ENCODE measurements at regions not wholly inside any gene's neighbourhood (a gene's known extent, or its start where the extent isn't known, plus 50 kb on each side); places are given as distances from the start of the nearest gene placed in this dataset.
A peak's percentile ranks its signal among the peaks of the same experiment; 100 is the strongest.
"Not testable (repeated sequence)": the region's sequence is repeated elsewhere in the genome, so short reads cannot be mapped to it uniquely, and the experiment has no call there.

DNA sequence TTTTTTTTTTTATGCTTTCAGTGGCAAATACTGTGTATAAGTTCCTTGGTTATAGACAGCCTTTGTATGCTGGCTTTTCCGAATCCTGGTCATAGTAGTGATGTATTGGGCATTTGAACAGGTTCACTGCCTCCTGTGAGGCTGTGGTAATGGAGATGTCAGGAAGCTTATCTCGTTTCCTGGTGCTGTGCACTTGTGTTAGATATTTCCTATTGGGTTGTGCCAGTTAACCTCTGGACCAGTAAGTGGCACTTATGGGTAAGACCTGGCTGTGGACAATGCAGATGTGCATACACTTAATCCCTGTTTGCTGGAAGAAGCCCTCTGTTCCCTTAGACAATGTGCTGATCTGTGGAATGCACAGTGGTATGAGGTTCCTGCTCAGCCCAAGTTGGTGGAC lies 135.4 kb upstream of the KITLG start:
- in situ Hi-C loops (cut with MboI; ENCODE audit: low sequenced_read_pairs), result no loop called here
- Histone ChIP-seq H3K9me3 (no peaks in the 10 kb centered on the region), H3K36me3 (replicated peaks) (no peaks in the 10 kb centered on the region), H3K4me1 (no peaks in the 10 kb centered on the region), H3K27me3 (ENCODE audit: low read depth) (no peaks in the 10 kb centered on the region), H3K4me3 (no peak overlapping the region)
- no peak for DNase-seq (ENCODE audit: low spot score in 2 of 2)

DNA sequence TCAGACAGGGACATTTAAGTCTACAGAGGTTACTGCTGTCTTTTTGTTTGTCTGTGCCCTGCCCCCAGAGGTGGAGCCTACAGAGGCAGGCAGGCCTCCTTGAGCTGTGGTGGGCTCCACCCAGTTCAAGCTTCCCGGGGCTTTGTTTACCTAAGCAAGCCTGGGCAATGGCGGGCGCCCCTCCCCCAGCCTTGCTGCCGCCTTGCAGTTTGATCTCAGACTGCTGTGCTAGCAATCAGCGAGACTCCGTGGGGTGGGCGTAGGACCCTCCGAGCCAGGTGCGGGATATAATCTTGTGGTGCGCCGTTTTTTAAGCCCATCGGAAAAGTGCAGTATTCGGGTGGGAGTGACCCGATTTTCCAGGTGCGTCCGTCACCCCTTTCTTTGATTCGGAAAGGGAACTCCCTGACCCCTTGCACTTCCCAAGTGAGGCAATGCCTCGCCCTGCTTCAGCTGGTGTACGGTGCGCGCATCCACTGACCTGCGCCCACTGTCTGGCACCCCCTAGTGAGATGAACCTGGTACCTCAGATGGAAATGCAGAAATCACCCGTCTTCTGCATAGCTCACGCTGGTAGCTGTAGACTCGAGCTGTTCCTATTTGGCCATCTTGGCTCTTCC lies 134.1 kb upstream of the KITLG start:
- H3K4me1 ChIP-seq; H3K9me3 ChIP-seq; H3K4me3 ChIP-seq; H3K36me3 ChIP-seq (replicated peaks); in situ Hi-C loops (cut with MboI; ENCODE audit: low sequenced_read_pairs); H3K27me3 ChIP-seq (ENCODE audit: low read depth); DNase-seq (ENCODE audit: low spot score in 2 of 2): not testable (repeated sequence)

DNA sequence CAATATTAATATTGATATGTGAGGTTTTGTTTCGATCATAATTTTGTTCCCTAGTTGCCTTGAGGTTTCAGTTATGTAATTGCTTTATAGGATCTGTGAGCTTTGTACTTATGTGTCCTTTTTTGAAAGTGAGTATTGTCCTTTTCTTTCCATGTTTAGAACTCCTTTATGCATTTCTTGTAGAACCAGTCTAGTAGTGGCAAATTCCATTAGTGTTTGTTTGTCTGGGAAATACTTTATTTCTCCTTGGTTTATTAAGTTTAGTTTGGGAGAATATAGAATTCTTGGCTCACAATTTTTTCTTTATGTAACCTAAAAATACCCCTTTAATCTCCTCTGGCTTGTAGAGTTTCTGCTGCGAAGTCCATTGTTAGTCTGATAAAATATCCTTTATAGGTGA lies 127.5 kb upstream of the KITLG start:
- no peaks in the 10 kb centered on the region; the same call in 1 of the 2 replicates for H3K9me3 ChIP-seq
- in situ Hi-C loops (cut with MboI; ENCODE audit: low sequenced_read_pairs), result no loop called here

DNA sequence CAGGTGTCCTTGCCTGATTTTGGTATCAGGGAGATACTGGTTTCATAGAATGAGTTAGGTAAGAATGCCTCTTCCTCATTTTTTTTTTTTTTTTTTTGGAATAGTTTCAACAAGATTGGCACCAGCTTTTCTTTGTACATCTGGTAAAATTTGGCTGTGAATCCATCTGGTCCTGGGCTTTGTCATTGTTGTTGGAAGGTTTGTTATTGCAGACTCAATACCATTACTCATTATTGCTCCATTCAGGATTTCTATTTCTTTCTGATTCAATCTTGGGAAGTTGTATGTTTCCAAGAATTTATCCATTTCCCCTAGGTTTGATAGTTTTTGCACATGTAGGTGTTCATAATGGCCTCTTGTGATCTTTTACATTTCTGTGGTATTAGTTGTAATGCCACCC lies 126.0 kb upstream of the KITLG start:
- in situ Hi-C loops (cut with MboI; ENCODE audit: low sequenced_read_pairs), result no loop called here

More for the DNA sequence above, 127.5 kb upstream of the KITLG start:
- Histone ChIP-seq H3K4me3 (no peak overlapping the region), H3K27me3 (ENCODE audit: low read depth) (no peaks in the 10 kb centered on the region), H3K36me3 (replicated peaks) (no peaks in the 10 kb centered on the region), H3K4me1 (no peaks in the 10 kb centered on the region)
- no peak for DNase-seq (ENCODE audit: low spot score in 2 of 2)

DNA sequence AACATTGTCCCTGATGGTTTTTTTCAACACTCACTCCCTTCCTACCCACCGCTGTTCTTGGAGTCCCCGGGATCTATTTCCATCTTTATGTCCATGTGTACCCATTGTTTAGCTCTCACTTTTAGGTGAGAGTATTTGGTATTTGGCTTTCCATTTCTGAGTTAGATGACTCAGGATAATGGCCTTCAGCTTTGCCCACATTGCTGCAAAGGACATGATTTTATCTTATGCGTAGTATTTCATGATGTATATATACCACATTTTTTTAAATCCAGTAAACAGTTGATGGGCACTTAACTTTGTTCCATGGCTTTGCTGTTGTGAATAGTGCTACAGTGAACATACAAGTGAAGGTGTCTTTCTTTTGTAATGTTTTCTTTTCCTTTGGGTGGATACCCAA lies 123.5 kb upstream of the KITLG start:
- no peaks in the 10 kb centered on the region for H3K36me3 ChIP-seq (replicated peaks)
- no peak for DNase-seq (ENCODE audit: low spot score in 2 of 2)
- H3K4me1 ChIP-seq, result no peaks in the 10 kb centered on the region
- in situ Hi-C loops (cut with MboI; ENCODE audit: low sequenced_read_pairs), result no loop called here
- H3K27me3 ChIP-seq (ENCODE audit: low read depth), result no peaks in the 10 kb centered on the region
- H3K9me3 ChIP-seq, result no peaks in the 10 kb centered on the region; the same call in 1 of the 2 replicates
- no peak overlapping the region for H3K4me3 ChIP-seq

More for the DNA sequence above, 126.0 kb upstream of the KITLG start:
- H3K4me3 ChIP-seq, result no peak overlapping the region
- no peaks in the 10 kb centered on the region; the same call in 1 of the 2 replicates for H3K9me3 ChIP-seq
- no peak for DNase-seq (ENCODE audit: low spot score in 2 of 2)
- H3K4me1 ChIP-seq, result no peaks in the 10 kb centered on the region
- H3K36me3 ChIP-seq (replicated peaks), result no peaks in the 10 kb centered on the region
- H3K27me3 ChIP-seq (ENCODE audit: low read depth), result no peaks in the 10 kb centered on the region

DNA sequence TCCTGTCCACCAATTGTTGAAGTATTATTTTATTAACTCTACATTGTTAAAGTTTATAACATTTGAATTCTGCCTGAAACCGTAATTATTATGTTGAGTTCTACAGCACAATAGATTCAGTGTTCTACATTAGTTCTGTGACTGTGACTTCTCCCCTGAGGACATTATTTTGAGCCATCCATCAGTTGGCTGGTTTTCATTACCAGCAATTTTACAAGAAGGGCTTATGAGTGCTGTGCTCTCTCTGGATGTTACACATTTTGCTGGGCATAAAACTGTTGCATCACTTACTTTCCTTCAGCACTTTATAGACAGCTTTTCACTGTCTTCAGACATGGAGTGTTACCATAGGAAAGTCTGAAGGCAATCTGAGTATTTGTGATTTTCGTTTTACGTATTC lies 118.2 kb upstream of the KITLG start:
- peak; percentile 10 to 39 for DNase-seq (ENCODE audit: low spot score in 2 of 2)
- H3K27me3 ChIP-seq (ENCODE audit: low read depth), result no peaks in the 10 kb centered on the region

DNA sequence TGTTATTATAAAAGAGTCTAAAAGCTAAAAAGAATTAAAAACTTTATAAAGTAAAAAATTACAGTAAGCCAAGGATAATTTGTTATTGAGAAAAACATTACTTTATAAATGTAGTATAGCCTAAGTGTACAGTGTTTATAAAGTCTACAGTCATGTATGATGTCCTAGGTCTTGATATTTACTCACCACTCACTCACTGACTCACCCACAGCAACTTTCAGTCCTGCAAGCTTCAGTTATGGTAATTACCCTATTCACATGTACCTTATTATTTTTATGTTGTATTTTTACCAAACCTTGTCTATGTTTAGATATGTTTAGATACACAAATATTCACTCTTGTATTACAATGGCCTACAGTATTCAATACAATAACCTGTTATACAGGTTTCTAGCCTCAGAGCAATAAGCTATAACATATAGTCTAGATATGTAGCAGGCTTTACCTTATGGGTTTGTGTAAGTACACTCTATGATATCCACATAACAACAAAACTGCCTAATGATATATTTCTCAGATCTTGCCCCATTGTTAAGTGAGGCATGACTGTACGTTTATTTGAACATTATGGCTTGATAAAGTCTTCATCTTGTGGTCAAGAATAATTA lies 113.7 kb upstream of the KITLG start:
- Histone ChIP-seq H3K4me3 (no peak overlapping the region), H3K4me1 (no peaks in the 10 kb centered on the region), H3K27me3 (ENCODE audit: low read depth) (no peaks in the 10 kb centered on the region), H3K9me3 (peaks cover 7% of the 10 kb centered on the region; the same call in 1 of the 2 replicates), H3K36me3 (replicated peaks) (no peaks in the 10 kb centered on the region)
- no peak for DNase-seq (ENCODE audit: low spot score in 2 of 2)
- in situ Hi-C loops (cut with MboI; ENCODE audit: low sequenced_read_pairs), result no loop called here

More for the DNA sequence above, 118.2 kb upstream of the KITLG start:
- in situ Hi-C loops (cut with MboI; ENCODE audit: low sequenced_read_pairs), result no loop called here
- Histone ChIP-seq H3K4me1 (no peaks in the 10 kb centered on the region), H3K36me3 (replicated peaks) (no peaks in the 10 kb centered on the region), H3K9me3 (peaks cover 7% of the 10 kb centered on the region; the same call in 1 of the 2 replicates), H3K4me3 (no peak overlapping the region)

DNA sequence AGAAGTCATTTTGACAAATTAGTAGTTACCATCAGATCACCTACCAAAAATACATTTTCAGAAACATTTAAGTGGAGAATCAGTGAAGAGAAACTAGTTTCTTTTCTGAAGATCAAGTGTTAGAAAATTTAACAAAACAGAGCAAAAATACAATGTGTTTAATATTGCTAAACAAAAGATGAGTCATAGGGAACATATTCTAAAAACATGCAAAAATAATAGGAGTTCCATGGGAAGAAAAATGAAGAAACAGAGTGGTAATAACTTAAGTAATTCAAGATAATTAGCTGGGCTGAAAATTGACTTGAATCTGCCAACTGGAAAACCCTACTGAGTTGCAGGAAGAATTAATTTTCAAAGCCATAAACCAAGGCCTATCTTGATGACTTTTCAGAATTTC lies 111.5 kb upstream of the KITLG start:
- H3K27me3 ChIP-seq (ENCODE audit: low read depth), result no peaks in the 10 kb centered on the region
- H3K36me3 ChIP-seq (replicated peaks), result no peaks in the 10 kb centered on the region
- in situ Hi-C loops (cut with MboI; ENCODE audit: low sequenced_read_pairs), result no loop called here
- H3K4me1 ChIP-seq, result no peaks in the 10 kb centered on the region
- DNase-seq (ENCODE audit: low spot score in 2 of 2), result no peak
- peaks cover 7% of the 10 kb centered on the region; the same call in 1 of the 2 replicates for H3K9me3 ChIP-seq
- no peak overlapping the region for H3K4me3 ChIP-seq

DNA sequence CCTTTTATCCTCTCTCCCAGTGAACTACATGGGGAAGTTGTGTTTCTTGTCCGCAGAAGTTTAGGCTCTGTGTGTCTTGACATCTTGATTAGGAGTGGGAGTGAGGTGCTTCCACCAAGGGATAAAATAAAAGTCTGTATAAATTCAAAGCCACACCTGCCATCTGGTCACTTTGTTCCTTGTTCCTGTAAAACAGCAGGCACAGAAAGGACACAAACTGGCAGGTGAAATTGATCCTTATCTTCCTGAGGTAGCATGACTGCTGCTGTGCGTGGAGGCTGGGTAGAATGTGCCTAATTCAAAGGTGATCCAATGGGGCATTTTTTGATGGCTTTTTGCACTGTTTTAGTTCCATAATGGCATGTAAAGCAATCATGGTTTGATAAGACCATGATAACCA lies 104.3 kb upstream of the KITLG start:
- no peaks in the 10 kb centered on the region for H3K36me3 ChIP-seq (replicated peaks)
- in situ Hi-C loops (cut with MboI; ENCODE audit: low sequenced_read_pairs), result no loop called here
- H3K27me3 ChIP-seq (ENCODE audit: low read depth), result no peaks in the 10 kb centered on the region
- peaks cover 4% of the 10 kb centered on the region; the same call in 1 of the 2 replicates for H3K9me3 ChIP-seq
- no peak for DNase-seq (ENCODE audit: low spot score in 2 of 2)
- no peak overlapping the region for H3K4me3 ChIP-seq
- H3K4me1 ChIP-seq, result no peaks in the 10 kb centered on the region

DNA sequence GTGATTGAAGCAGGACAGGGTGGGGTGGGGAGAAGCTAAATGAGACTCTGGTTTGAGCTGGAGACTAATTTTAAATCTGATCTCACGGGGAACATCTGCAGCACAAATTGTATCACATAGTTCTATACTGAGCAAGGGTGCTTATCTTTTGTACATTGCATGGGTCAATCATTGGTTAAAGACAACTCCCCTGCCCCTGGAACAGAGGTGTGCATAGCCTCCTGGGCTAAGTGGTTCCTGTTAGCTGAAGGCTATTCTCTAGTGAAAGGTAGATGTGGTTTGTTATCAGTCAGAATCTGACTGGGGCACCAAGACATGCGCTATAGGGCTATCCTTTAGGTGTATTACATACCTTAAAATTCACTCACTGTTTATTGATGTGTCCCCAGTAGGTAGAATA lies 103.9 kb upstream of the KITLG start:
- H3K36me3 ChIP-seq (replicated peaks), result no peaks in the 10 kb centered on the region
- in situ Hi-C loops (cut with MboI; ENCODE audit: low sequenced_read_pairs), result no loop called here
- no peak overlapping the region for H3K4me3 ChIP-seq
- H3K4me1 ChIP-seq, result no peaks in the 10 kb centered on the region
- DNase-seq (ENCODE audit: low spot score in 2 of 2), result no peak
- H3K9me3 ChIP-seq, result peaks cover 4% of the 10 kb centered on the region; the same call in 1 of the 2 replicates
- H3K27me3 ChIP-seq (ENCODE audit: low read depth), result no peaks in the 10 kb centered on the region

DNA sequence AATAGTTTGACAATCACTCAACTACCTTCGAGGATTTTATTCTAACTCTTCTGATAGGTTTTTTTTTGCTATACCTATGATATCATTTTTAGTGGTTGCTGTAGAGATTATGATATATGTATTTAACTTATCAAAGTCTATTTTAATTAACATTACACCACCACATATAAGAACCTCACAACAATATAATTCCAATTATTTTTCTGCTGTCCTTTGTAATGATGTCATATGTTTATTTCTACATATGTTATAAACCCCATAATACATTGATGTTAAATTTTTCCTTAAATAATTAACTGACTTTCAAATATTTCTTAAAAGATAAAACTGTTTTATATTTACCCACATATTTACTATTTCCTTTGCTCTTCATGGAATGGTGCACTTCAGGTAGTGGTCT lies 103.4 kb upstream of the KITLG start:
- H3K27me3 ChIP-seq (ENCODE audit: low read depth), result no peaks in the 10 kb centered on the region
- no peak overlapping the region for H3K4me3 ChIP-seq
- peaks cover 4% of the 10 kb centered on the region; the same call in 1 of the 2 replicates for H3K9me3 ChIP-seq
- H3K4me1 ChIP-seq, result no peaks in the 10 kb centered on the region
- in situ Hi-C loops (cut with MboI; ENCODE audit: low sequenced_read_pairs), result no loop called here
- no peak for DNase-seq (ENCODE audit: low spot score in 2 of 2)
- no peaks in the 10 kb centered on the region for H3K36me3 ChIP-seq (replicated peaks)

DNA sequence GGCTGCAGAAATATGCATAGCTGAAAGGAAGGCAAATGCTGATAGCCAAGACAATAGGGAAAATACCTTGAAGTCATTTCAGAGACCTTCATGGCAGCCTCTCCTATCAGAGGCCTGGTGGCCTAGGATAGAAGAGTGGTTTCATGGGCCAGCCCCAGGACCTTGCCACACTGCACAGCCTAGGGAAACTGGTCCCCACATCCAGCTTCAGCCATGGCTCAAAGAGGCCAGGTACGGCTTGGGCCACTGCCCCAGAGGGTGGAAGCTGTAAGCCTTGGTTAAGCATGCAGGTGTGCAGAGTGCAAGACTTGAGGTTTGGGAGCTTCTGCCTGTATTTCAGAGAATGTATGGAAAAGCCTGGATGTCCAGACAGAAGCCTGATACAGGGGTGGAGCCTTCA lies 101.0 kb upstream of the KITLG start:
- peaks cover 4% of the 10 kb centered on the region; the same call in 1 of the 2 replicates for H3K9me3 ChIP-seq
- 0 out of 2 replicates have a peak, but pooled peaks cover under 1% of the 10 kb centered on the region for H3K4me1 ChIP-seq
- no peaks in the 10 kb centered on the region for H3K27me3 ChIP-seq (ENCODE audit: low read depth)
- in situ Hi-C loops (cut with MboI; ENCODE audit: low sequenced_read_pairs), result no loop called here
- no peaks in the 10 kb centered on the region for H3K36me3 ChIP-seq (replicated peaks)
- H3K4me3 ChIP-seq, result no peak overlapping the region
- no peak for DNase-seq (ENCODE audit: low spot score in 2 of 2)

DNA sequence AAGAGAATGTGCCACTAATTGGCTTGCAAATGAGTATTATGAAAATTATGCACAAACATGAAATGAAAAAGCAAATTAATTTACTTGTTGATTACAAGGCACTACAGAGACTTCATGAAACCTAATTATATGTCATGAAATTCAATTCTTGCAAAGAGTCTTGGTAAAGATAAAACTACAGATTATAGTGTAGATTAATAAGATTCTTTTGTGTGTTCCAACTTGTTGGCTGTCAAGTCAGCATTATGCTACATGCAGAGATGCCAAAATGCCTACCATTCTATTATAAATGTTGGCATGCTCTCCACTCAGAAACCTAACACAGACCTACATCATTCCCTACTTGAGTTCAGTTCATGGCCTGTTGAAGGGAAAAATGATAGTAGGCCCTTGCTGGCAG lies 97.2 kb upstream of the KITLG start:
- 0 out of 2 replicates have a peak, but pooled peaks cover 3% of the 10 kb centered on the region for H3K4me1 ChIP-seq
- H3K36me3 ChIP-seq (replicated peaks), result no peaks in the 10 kb centered on the region
- in situ Hi-C loops (cut with MboI; ENCODE audit: low sequenced_read_pairs), result no loop called here
- no peak for DNase-seq (ENCODE audit: low spot score in 2 of 2)
- H3K27me3 ChIP-seq (ENCODE audit: low read depth), result no peaks in the 10 kb centered on the region
- H3K4me3 ChIP-seq, result no peak overlapping the region
- peaks cover 4% of the 10 kb centered on the region; the same call in 1 of the 2 replicates for H3K9me3 ChIP-seq

DNA sequence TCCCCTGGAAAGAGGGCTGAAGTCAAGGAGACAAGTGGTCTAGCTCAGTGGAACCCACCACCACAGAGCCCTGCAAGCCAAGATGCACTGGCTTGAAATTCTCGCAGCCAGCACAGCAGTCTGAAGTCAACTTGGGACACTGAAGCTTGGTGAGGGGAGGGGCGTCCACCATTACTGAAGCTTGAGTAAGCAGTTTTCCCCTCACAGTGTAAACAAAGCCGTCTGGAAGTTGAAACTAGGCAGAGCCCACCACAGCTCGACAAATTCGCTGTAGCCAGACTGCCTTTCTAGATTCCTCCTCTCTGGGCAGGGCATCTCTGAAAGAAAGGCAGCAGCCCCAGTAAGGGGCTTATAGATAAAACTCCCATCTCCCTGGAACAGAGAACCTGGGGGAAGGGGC lies 87.3 kb upstream of the KITLG start:
- DNase-seq (ENCODE audit: low spot score in 2 of 2); H3K9me3 ChIP-seq; H3K27me3 ChIP-seq (ENCODE audit: low read depth); H3K4me1 ChIP-seq; H3K4me3 ChIP-seq; in situ Hi-C loops (cut with MboI; ENCODE audit: low sequenced_read_pairs); H3K36me3 ChIP-seq (replicated peaks): not testable (repeated sequence)

All from HAP-1 (cell line).